Skeletal muscle cell (primary cell): ENCODE measurements at regions not wholly inside any gene's neighbourhood (a gene's known extent, or its start where the extent isn't known, plus 50 kb on each side); places are given as distances from the start of the nearest gene placed in this dataset.
"Not testable (repeated sequence)": the region's sequence is repeated elsewhere in the genome, so short reads cannot be mapped to it uniquely, and the experiment has no call there.

Experiments used
- DNase-seq: peaks from one replicate; pipeline ENCODE4 v3.0.0-alpha.2; 2010; ENCODE audit warnings: low read depth
- H3K4me3 ChIP-seq: 2 replicates; pipeline ENCODE4 v1.5.1; 2011; ENCODE audit warnings: low read depth, mild to moderate bottlenecking, control low read depth, low read length, moderate library complexity

- no peak for DNase-seq
- H3K4me3 ChIP-seq = no peak overlapping the region
Measured at GRCh38 chr12:24695657-24696329, 253.1 kb downstream of the BCAT1 start.

- no peak overlapping the region for H3K4me3 ChIP-seq
- DNase-seq = no peak
Measured at GRCh38 chr12:24695103-24695502, 253.8 kb downstream of the BCAT1 start.

- no peak for DNase-seq
- no peak overlapping the region for H3K4me3 ChIP-seq
Measured at GRCh38 chr12:24688601-24689000, 260.3 kb downstream of the BCAT1 start.

GRCh38 chr12:24681570-24681969 lies 267.3 kb downstream of the BCAT1 start:
- no peak for DNase-seq
- H3K4me3 ChIP-seq = no peak overlapping the region

- no peak overlapping the region for H3K4me3 ChIP-seq
- peak; percentile 23 for DNase-seq
Measured at GRCh38 chr12:24679126-24679525, 269.8 kb downstream of the BCAT1 start.

GRCh38 chr12:24678436-24678835 lies 270.5 kb downstream of the BCAT1 start:
- H3K4me3 ChIP-seq = no peak overlapping the region
- DNase-seq = no peak

- H3K4me3 ChIP-seq = no peak overlapping the region
- DNase-seq = no peak
Measured at GRCh38 chr12:24668563-24668962, 280.3 kb downstream of the BCAT1 start.

- no peak overlapping the region for H3K4me3 ChIP-seq
Measured at GRCh38 chr12:24664161-24664880, 284.6 kb downstream of the BCAT1 start.

GRCh38 chr12:24661657-24662096 lies 287.2 kb downstream of the BCAT1 start:
- no peak overlapping the region for H3K4me3 ChIP-seq
- peak; percentile 83 for DNase-seq

More at GRCh38 chr12:24664161-24664880, 284.6 kb downstream of the BCAT1 start:
- peak; percentile 54 for DNase-seq

GRCh38 chr12:24659016-24659415 lies 289.9 kb downstream of the BCAT1 start:
- no peak for DNase-seq
- H3K4me3 ChIP-seq = no peak overlapping the region

GRCh38 chr12:24654344-24654743 lies 294.6 kb downstream of the BCAT1 start:
- DNase-seq, H3K4me3 ChIP-seq: not testable (repeated sequence)

- no peak overlapping the region for H3K4me3 ChIP-seq
- DNase-seq = no peak
Measured at GRCh38 chr12:24649634-24650033, 299.3 kb downstream of the BCAT1 start.

- H3K4me3 ChIP-seq = no peak overlapping the region
- DNase-seq = no peak
Measured at GRCh38 chr12:24649209-24649608, 299.7 kb downstream of the BCAT1 start.

GRCh38 chr12:24645254-24645653 lies 303.6 kb downstream of the BCAT1 start:
- no peak overlapping the region for H3K4me3 ChIP-seq
- no peak for DNase-seq

GRCh38 chr12:24643120-24644119 lies 305.5 kb downstream of the BCAT1 start:
- DNase-seq = no peak

GRCh38 chr12:24639641-24640040 lies 309.3 kb downstream of the BCAT1 start:
- no peak overlapping the region for H3K4me3 ChIP-seq
- no peak for DNase-seq

More at GRCh38 chr12:24643120-24644119, 305.5 kb downstream of the BCAT1 start:
- H3K4me3 ChIP-seq = no peak overlapping the region

GRCh38 chr12:24632466-24632865 lies 316.4 kb downstream of the BCAT1 start:
- H3K4me3 ChIP-seq = no peak overlapping the region
- no peak for DNase-seq

GRCh38 chr12:24631676-24632426 lies 317.1 kb downstream of the BCAT1 start:
- H3K4me3 ChIP-seq = no peak overlapping the region
- no peak for DNase-seq

- no peak for DNase-seq
- H3K4me3 ChIP-seq = no peak overlapping the region
Measured at GRCh38 chr12:24630856-24631255, 318.0 kb downstream of the BCAT1 start.
